AG08396 (cell line): ENCODE measurements at regions not wholly inside any gene's neighbourhood (a gene's known extent, or its start where the extent isn't known, plus 50 kb on each side); places are given as distances from the start of the nearest gene placed in this dataset.
A peak's percentile ranks its signal among the peaks of the same experiment; 100 is the strongest.
"Not testable (repeated sequence)": the region's sequence is repeated elsewhere in the genome, so short reads cannot be mapped to it uniquely, and the experiment has no call there.

Experiments
- DNase-seq: peaks from one replicate; pipeline ENCODE4 v3.0.0; 2012; ENCODE audit warnings: low spot score, mixed read lengths

- no peak for DNase-seq
Observed at GRCh38 chr15:75100679-75101078, 77.3 kb downstream of the PPCDC start.

- peak; percentile 82 for DNase-seq
Observed at GRCh38 chr15:75104804-75105557, 81.6 kb downstream of the PPCDC start.

GRCh38 chr15:75107516-75107907, 84.1 kb downstream of the PPCDC start:
- DNase-seq: no peak

- DNase-seq: peak; percentile 76
Observed at GRCh38 chr15:75107908-75108838, 84.8 kb downstream of the PPCDC start.

- no peak for DNase-seq
Observed at GRCh38 chr15:75109021-75109735, 85.8 kb downstream of the PPCDC start.

GRCh38 chr15:75109736-75110130, 86.3 kb downstream of the PPCDC start:
- DNase-seq: no peak

GRCh38 chr15:75112278-75112847, 89.0 kb downstream of the PPCDC start:
- no peak for DNase-seq

- no peak for DNase-seq
Observed at GRCh38 chr15:75112848-75113492, 88.7 kb upstream of the C15orf39 start.

GRCh38 chr15:75114327-75114726, 87.4 kb upstream of the C15orf39 start:
- no peak for DNase-seq

- DNase-seq: no peak
Observed at GRCh38 chr15:75114796-75115195, 86.9 kb upstream of the C15orf39 start.

- DNase-seq: not testable (repeated sequence)
Observed at GRCh38 chr15:75115411-75115913, 86.2 kb upstream of the C15orf39 start.

GRCh38 chr15:75116143-75116542, 85.5 kb upstream of the C15orf39 start:
- not testable (repeated sequence) for DNase-seq

GRCh38 chr15:75117993-75118392, 83.7 kb upstream of the C15orf39 start:
- no peak for DNase-seq

GRCh38 chr15:75119312-75119711, 82.4 kb upstream of the C15orf39 start:
- not testable (repeated sequence) for DNase-seq

- DNase-seq: no peak
Observed at GRCh38 chr15:75121491-75121890, 80.2 kb upstream of the C15orf39 start.

GRCh38 chr15:75123395-75123794, 78.3 kb upstream of the C15orf39 start:
- peak; percentile 65 for DNase-seq

GRCh38 chr15:75124278-75124677, 77.4 kb upstream of the C15orf39 start:
- DNase-seq: not testable (repeated sequence)

GRCh38 chr15:75125935-75126334, 75.7 kb upstream of the C15orf39 start:
- no peak for DNase-seq

GRCh38 chr15:75126864-75127580, 74.7 kb upstream of the C15orf39 start:
- DNase-seq: no peak

GRCh38 chr15:75129788-75130187, 71.9 kb upstream of the C15orf39 start:
- DNase-seq: no peak

GRCh38 chr15:75131269-75131643, 70.4 kb upstream of the C15orf39 start:
- DNase-seq: no peak
